LNCaP clone FGC (cell line): ENCODE measurements at regions not wholly inside any gene's neighbourhood (a gene's known extent, or its start where the extent isn't known, plus 50 kb on each side); places are given as distances from the start of the nearest gene placed in this dataset.

ENCODE experiments used
- DNase-seq: peaks from one replicate; pipeline ENCODE4 v3.0.0-alpha.2; 2011; ENCODE audit warnings: low read depth
- H3K4me3 ChIP-seq: 2 replicates; pipeline ENCODE4 v1.5.1; 2011; ENCODE audit warnings: mild to moderate bottlenecking, low read depth, low read length, control low read depth
- TF ChIP-seq, protein P1 (sequence below): IDR thresholded peaks from 2 replicates; pipeline ENCODE4 v1.5.1; 2012; ENCODE audit warnings: mild to moderate bottlenecking; ENCODE audit not compliant: control insufficient read depth, insufficient read depth; ENCODE audit errors: extremely low read depth

DNA sequence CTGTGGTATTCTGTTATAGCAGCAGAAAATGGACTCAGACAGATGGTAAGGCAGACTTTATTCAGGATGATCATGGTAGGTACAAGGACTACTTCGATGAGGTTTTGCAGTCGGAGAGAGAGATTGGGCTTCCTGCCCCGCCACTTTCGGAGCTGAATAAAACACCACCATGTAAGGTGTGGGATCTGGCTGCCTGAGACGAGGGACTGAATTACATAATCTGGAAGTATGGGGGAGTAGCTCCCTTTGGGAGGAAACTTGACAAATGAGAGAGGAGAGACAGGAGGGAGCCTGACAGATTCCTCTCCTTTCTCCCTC, 255.5 kb upstream of the GATB start:
- DNase-seq: no peak
- TF ChIP-seq, protein P1, sequence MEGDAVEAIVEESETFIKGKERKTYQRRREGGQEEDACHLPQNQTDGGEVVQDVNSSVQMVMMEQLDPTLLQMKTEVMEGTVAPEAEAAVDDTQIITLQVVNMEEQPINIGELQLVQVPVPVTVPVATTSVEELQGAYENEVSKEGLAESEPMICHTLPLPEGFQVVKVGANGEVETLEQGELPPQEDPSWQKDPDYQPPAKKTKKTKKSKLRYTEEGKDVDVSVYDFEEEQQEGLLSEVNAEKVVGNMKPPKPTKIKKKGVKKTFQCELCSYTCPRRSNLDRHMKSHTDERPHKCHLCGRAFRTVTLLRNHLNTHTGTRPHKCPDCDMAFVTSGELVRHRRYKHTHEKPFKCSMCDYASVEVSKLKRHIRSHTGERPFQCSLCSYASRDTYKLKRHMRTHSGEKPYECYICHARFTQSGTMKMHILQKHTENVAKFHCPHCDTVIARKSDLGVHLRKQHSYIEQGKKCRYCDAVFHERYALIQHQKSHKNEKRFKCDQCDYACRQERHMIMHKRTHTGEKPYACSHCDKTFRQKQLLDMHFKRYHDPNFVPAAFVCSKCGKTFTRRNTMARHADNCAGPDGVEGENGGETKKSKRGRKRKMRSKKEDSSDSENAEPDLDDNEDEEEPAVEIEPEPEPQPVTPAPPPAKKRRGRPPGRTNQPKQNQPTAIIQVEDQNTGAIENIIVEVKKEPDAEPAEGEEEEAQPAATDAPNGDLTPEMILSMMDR: no peak
- no peak overlapping the region for H3K4me3 ChIP-seq

DNA sequence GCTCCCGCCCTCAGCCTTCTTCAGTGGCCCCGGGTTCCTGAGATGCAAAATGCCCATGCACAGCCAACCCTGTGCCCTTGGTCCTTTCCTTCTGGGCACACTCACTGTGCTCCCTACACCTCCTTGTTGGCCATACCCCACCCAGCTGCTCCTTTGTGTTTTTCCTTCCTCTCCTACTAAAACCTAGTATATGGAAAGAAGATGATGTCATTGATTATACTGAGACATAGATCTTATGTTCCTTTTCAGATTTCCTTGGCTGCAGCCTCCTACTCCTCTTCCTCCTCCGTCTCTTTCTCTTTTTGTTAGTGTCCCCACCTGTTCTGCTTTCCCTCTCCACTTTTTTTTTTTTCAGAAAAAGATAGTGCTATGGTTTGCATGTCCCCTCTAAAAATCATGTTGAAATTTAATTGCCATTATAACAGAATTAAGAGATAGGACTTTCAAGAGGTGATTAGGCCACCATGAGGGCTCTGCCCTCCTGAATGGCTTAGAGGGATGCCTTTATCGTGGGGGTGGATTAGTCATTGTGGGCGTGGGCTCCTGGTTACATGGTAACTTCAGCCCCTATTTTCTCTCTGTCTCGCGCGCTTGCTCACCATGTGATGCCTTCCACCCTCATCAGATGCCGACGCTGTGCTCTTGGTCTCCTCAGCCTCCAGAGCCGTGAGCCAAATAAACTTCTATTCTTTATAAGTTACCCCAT, 254.9 kb upstream of the GATB start:
- TF ChIP-seq, protein P1: no peak
- no peak overlapping the region for H3K4me3 ChIP-seq
- no peak for DNase-seq

DNA sequence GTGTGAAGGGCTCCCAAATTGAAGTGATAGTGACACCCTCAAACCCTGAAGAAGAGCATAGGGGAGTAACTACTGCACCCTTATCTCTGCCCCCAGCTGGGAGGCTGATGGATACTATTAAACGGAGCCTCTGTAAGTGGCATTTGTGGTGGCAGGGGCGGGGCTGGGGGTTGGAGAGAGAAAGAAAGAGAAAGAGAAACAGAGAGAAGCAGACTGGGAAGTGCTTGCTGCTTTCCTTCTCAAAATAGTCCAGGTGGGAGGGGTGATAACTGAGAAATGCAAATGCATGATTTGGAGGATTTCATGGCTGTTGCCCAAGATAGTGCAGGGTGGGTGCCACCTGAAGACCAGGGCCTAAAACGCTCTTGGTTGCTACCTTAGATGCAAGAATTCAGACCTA, 253.5 kb upstream of the GATB start:
- DNase-seq: no peak
- TF ChIP-seq, protein P1: no peak

GRCh38 chr4:152011469-152011868, 250.7 kb upstream of the GATB start:
- no peak for DNase-seq
- TF ChIP-seq, protein P1: no peak
- no peak overlapping the region for H3K4me3 ChIP-seq

More for the DNA sequence above, 253.5 kb upstream of the GATB start:
- H3K4me3 ChIP-seq: no peak overlapping the region

- TF ChIP-seq, protein P1: no peak
- DNase-seq: no peak
Measured at GRCh38 chr4:152010710-152011079, 249.9 kb upstream of the GATB start.

GRCh38 chr4:152009983-152010709, 249.3 kb upstream of the GATB start:
- TF ChIP-seq, protein P1: no peak
- DNase-seq: peak; percentile 10
- H3K4me3 ChIP-seq: no peak overlapping the region

More at GRCh38 chr4:152010710-152011079, 249.9 kb upstream of the GATB start:
- H3K4me3 ChIP-seq: no peak overlapping the region
